Body of pancreas (tissue), 4 donors: ENCODE measurements at regions not wholly inside any gene's neighbourhood (a gene's known extent, or its start where the extent isn't known, plus 50 kb on each side); places are given as distances from the start of the nearest gene placed in this dataset.

Experiments used
- ATAC-seq: fragments of 150-250 bp; one replicate; pipeline ENCODE4 v1.9.1; 2016
- DNase-seq, 4 donors: peaks; one replicate each; pipeline ENCODE4 v3.0.0-alpha.2; 2019
- H3K27ac ChIP-seq, 4 donors: fragments of 200-600 bp; sonication (generic); 1 replicate in 3 of 4; 2 replicates in 1 of 4; pipeline versions ENCODE4 v1.5.1 to v1.6.1; 2016 to 2019; ENCODE audit warnings: mild to moderate bottlenecking in 1 of 4, mixed read lengths in 1 of 4, moderate library complexity in 1 of 4
- H3K27me3 ChIP-seq, 2 donors: fragments of 200-600 bp; sonication (generic); one replicate each; pipeline ENCODE4 v1.6.0; 2016; ENCODE audit warnings: mild to moderate bottlenecking in 1 of 2
- H3K36me3 ChIP-seq, 2 donors: fragments of 200-600 bp; sonication (generic); replicated peaks in 1 of 2; 2 replicates each; pipeline ENCODE4 v1.5.1; 2016; ENCODE audit warnings: low read depth in 2 of 2; ENCODE audit not compliant: insufficient read depth in 1 of 2
- H3K4me1 ChIP-seq: fragments of 200-600 bp; sonication (generic); one replicate; pipeline ENCODE4 v1.6.0; 2016
- H3K4me3 ChIP-seq, 2 donors: fragments of 200-600 bp; sonication (generic); 1 replicate in 1 of 2; 2 replicates in 1 of 2; pipeline ENCODE4 v1.5.1; 2016 to 2019
- H3K9me3 ChIP-seq, 3 donors: fragments of 200-600 bp; sonication (generic); 1 replicate in 2 of 3; 2 replicates in 1 of 3; pipeline ENCODE4 v1.5.1; 2016
- POLR2A ChIP-seq, 3 donors: fragments of 450-650 bp; IDR thresholded peaks; one replicate each; pipeline ENCODE4 v1.6.1; 2016; ENCODE audit warnings: antibody characterized with exemption in 3 of 3, mild to moderate bottlenecking in 2 of 3
- WGBS, 2 donors: methylation state at CpG; one replicate each; pipeline ENCODE4 v1.1.5; 2017; 5-methylcytosine and 5-hydroxymethylcytosine counted together
- intact Hi-C: fragments of 100-400 bp; cut with DNase I; formaldehyde crosslinking; loops from one replicate; pipeline ENCODE4 v1.15.1; 2023
- TF ChIP-seq, protein P1 (sequence below), 7 experiments: fragments of 450-650 bp in 4 of 7; fragments of 200-600 bp in 3 of 7; sonication (generic) in 3 of 7; IDR thresholded peaks; one replicate each; pipeline ENCODE4 v1.5.1; 2016 to 2019; ENCODE audit warnings: antibody characterized with exemption in 7 of 7

DNA sequence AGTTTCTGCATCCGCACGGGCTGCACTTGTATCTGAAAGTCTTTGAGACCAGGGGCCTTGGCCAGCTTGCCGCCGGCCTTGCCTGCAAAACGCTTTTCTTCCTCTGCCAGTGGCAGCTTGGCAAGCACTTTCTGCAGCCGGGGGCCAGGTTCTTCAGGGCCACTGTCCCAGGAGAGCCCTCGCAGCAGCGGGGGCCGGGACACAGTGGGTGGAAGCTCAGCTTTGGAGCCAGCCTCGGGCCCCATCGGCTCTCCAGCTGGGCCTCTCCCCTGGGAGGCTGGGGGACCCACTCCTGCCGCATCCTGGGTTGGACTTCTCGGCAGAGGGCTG lies 57.5 kb upstream of the LYVE1 start:
- ATAC-seq: no peak
- TF ChIP-seq POLR2A (IDR thresholded peaks at IDR 0.05): no peak
- TF ChIP-seq, protein P1, sequence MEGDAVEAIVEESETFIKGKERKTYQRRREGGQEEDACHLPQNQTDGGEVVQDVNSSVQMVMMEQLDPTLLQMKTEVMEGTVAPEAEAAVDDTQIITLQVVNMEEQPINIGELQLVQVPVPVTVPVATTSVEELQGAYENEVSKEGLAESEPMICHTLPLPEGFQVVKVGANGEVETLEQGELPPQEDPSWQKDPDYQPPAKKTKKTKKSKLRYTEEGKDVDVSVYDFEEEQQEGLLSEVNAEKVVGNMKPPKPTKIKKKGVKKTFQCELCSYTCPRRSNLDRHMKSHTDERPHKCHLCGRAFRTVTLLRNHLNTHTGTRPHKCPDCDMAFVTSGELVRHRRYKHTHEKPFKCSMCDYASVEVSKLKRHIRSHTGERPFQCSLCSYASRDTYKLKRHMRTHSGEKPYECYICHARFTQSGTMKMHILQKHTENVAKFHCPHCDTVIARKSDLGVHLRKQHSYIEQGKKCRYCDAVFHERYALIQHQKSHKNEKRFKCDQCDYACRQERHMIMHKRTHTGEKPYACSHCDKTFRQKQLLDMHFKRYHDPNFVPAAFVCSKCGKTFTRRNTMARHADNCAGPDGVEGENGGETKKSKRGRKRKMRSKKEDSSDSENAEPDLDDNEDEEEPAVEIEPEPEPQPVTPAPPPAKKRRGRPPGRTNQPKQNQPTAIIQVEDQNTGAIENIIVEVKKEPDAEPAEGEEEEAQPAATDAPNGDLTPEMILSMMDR (IDR thresholded peaks at IDR 0.05): no peak
- H3K36me3 ChIP-seq: no peaks in the 10 kb centered on the region
- no peaks in the 10 kb centered on the region for H3K4me1 ChIP-seq
- no peaks in the 10 kb centered on the region for H3K27me3 ChIP-seq
- no peak overlapping the region for H3K4me3 ChIP-seq
- no peaks in the 10 kb centered on the region for H3K9me3 ChIP-seq
- H3K27ac ChIP-seq: no peak overlapping the region
- WGBS, 2 donors: 79 to 81% methylated on average over 4 to 13 of the region's 13 CpGs
- intact Hi-C loops: no loop called here
- DNase-seq: no peak

DNA sequence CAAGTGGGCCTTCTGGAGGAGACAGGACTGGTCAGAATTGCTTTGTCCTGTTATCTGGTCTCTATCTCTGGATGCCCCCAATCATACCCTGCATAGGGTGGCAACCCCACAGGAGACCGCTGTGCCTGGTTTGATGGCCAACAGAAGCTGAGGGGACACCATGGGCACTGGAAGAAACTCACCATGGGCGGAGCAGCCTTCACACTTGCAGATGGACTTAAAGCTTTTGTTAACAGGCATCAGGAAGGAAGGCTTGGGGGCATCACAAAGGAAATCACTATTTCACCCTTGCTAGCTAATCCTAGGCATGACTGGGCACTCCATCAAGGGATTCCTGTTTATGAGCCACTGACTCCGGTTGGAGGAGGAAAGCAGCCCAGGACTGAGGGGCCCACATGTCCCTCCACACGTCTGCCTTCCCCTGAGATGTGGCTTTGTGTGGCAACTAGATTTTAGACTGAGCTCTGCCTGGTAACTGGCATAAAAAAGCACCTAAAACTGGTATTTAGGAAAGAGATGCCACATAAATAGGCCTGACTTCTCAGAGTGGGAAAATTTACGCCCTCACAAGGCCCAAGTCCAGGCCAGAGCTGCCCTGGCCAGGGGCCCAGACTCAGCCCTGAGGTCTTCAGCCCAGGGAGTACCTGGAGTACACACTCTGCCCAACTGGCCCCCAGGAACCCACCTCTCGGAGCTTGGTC lies 57.0 kb upstream of the LYVE1 start:
- ATAC-seq: no peak
- H3K4me1 ChIP-seq: no peaks in the 10 kb centered on the region
- H3K9me3 ChIP-seq: no peaks in the 10 kb centered on the region
- TF ChIP-seq POLR2A (IDR thresholded peaks at IDR 0.05): no peak
- TF ChIP-seq, protein P1 (IDR thresholded peaks at IDR 0.05): no peak
- no peaks in the 10 kb centered on the region for H3K36me3 ChIP-seq
- intact Hi-C loops: no loop called here
- H3K4me3 ChIP-seq: no peak overlapping the region
- 88 to 89% methylated on average over 5 to 6 of the region's 6 CpGs for WGBS, 2 donors
- no peak overlapping the region for H3K27ac ChIP-seq
- no peak for DNase-seq
- no peaks in the 10 kb centered on the region for H3K27me3 ChIP-seq

DNA sequence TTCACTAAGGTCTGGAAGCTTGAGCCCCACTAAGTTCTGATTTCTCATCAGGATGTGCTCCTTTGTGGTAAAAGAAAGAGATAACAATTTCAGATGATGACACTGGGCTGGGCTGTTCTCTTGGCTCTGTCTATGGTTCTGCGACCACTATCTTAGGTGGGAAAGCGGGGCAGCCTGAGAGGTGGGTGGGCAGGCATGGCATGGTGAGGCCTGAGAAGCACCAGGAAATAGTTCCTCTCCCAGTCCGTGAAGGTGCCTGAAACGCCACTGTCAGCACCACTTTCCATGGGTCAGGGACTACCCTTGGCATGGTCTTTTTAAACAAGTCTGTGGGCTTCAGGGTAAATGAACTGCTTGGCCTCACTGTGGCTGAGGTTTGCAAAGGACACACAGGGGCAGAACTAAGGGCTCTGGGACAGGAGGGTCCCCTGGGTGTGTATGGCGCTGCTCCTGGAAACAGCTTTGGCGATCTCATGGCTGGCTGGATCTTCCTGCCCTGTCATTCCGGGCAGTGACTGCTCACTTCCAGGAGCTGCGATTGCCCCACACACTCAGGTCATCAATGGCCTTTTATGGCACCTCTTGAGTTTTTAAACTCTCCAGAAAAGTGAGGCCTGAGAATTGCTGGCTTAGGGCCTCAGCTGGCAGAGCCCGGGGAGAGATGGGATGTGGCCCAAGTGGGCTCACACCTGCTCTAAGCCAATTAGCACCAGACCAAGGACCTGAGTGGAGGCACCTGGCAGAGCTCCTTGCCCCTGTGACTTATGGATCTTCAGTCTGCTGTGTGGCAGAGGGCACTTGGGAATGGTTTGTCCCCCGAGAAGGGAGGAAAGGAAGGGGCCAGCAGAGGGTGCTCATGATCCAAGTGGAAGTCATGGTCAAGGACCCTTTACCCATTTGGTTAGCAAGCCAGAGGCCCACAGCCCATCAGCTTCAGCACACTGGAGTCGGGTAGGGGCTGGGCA lies 55.6 kb upstream of the LYVE1 start:
- no peaks in the 10 kb centered on the region for H3K9me3 ChIP-seq
- H3K4me1 ChIP-seq: no peaks in the 10 kb centered on the region
- ATAC-seq (no peak), DNase-seq (peak in 2 of 4 donors; percentile 23)
- no peak overlapping the region for H3K4me3 ChIP-seq
- H3K36me3 ChIP-seq: no peaks in the 10 kb centered on the region
- peak overlapping the region in 1 of 4 donors; percentile 21 for H3K27ac ChIP-seq
- no peaks in the 10 kb centered on the region for H3K27me3 ChIP-seq
- 75 to 81% methylated on average over 10 to 11 of the region's 11 CpGs for WGBS, 2 donors
- TF ChIP-seq, protein P1 (IDR thresholded peaks at IDR 0.05): peak in 2 of 7 experiments; percentile 11 to 34
- TF ChIP-seq POLR2A (IDR thresholded peaks at IDR 0.05): no peak
- intact Hi-C loops: no loop called here

DNA sequence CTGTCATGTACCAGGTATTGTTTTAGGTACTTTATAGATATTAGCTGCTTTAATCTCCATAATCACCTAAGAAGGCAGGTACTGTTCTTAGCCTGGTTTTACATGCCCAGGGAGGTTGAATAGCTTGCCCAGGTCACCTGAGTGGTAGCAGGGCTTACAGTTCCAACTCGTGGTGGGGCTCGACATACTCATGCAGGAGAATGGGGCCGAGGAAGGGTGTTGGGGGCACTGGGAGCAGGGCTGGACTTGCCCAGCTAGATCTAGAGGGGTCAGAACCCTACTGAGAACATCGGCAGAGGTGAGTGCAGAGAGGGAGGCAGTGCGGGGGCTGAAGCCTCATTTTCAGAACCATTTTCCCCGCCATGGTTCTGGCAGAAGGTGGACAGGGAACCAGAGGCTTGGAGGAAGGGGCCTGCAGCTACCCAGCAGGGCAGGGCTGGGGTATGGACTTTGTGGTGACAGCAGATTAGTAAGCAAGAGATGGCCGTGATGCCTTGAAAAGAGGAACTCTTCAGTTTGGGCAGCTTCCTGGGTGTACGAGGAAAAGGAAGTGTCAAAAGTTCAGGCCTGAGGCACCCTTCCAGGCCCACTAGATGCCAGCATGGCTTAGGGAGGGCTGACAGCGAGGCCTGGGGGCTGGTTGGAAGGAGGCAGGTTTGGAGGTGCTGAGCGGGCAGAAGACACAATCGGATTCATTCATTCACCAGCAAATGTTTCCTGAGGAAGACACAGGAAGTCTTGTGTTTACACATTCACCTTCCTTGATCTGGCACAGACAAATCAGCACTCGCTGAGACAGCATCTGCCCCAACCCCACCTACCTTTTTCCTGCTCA lies 54.7 kb upstream of the LYVE1 start:
- no peak for ATAC-seq
- Histone ChIP-seq H3K9me3 (no peaks in the 10 kb centered on the region), H3K27me3 (no peaks in the 10 kb centered on the region), H3K27ac (peak overlapping the region in 1 of 4 donors; percentile 21), H3K4me1 (no peaks in the 10 kb centered on the region), H3K36me3 (no peaks in the 10 kb centered on the region), H3K4me3 (no peak overlapping the region)
- TF ChIP-seq POLR2A (IDR thresholded peaks at IDR 0.05): no peak
- TF ChIP-seq, protein P1 (IDR thresholded peaks at IDR 0.05): no peak
- 66 to 67% methylated on average over 12 of the region's 12 CpGs for WGBS, 2 donors
- intact Hi-C loops: no loop called here
- peak in 1 of 4 donors; percentile 62 for DNase-seq
